ENCODE measurements at regions not wholly inside any gene's neighbourhood (a gene's known extent, or its start where the extent isn't known, plus 50 kb on each side); places are given as distances from the start of the nearest gene placed in this dataset.

DNA sequence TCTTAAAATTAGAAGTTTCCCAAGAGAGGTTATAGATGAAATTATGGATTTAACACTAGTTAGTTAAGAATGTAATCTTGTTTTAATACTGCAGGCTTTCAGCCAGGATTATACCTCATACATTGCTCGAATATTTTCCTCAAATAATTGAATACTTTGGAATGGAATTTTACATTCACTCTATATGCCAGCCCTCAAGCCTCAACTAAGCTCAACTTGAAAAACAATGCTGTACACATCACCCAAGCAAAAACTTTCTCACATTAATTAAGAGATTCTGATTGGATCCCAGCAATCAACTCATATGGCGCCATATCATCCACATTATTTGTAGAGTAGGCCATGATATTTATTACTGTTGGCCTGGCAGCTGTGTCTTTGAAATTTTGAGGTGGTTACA lies 710.7 kb upstream of the ADAMTS5 start:
- TF ChIP-seq, protein P1, sequence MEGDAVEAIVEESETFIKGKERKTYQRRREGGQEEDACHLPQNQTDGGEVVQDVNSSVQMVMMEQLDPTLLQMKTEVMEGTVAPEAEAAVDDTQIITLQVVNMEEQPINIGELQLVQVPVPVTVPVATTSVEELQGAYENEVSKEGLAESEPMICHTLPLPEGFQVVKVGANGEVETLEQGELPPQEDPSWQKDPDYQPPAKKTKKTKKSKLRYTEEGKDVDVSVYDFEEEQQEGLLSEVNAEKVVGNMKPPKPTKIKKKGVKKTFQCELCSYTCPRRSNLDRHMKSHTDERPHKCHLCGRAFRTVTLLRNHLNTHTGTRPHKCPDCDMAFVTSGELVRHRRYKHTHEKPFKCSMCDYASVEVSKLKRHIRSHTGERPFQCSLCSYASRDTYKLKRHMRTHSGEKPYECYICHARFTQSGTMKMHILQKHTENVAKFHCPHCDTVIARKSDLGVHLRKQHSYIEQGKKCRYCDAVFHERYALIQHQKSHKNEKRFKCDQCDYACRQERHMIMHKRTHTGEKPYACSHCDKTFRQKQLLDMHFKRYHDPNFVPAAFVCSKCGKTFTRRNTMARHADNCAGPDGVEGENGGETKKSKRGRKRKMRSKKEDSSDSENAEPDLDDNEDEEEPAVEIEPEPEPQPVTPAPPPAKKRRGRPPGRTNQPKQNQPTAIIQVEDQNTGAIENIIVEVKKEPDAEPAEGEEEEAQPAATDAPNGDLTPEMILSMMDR (IDR thresholded peaks at IDR 0.05), result no peak
- TF ChIP-seq POLR2A (IDR thresholded peaks at IDR 0.05) (no peak), EP300 (IDR thresholded peaks at IDR 0.05; ENCODE audit: low read depth) (no peak)

All from transverse colon (tissue), 3 donors.